Neural progenitor cell (in vitro differentiated cells): ENCODE measurements at regions not wholly inside any gene's neighbourhood (a gene's known extent, or its start where the extent isn't known, plus 50 kb on each side); places are given as distances from the start of the nearest gene placed in this dataset.

Source experiments
- DNase-seq: peaks from one replicate; pipeline ENCODE4 v3.0.0-alpha.2; 2016; ENCODE audit warnings: low spot score
- H2AFZ ChIP-seq: fragments of 200-600 bp; sonication (generic); replicated peaks from 2 replicates; pipeline ENCODE4 v1.6.1; 2016; ENCODE audit warnings: antibody characterized with exemption
- H3F3A ChIP-seq: fragments of 200-600 bp; sonication (generic); 2 replicates; pipeline ENCODE4 v1.6.1; 2016; ENCODE audit warnings: antibody characterized with exemption, low read depth
- H3K27ac ChIP-seq: fragments of 200-600 bp; sonication (generic); 2 replicates; pipeline ENCODE4 v1.5.1; 2016; ENCODE audit warnings: mild to moderate bottlenecking
- H3K27me3 ChIP-seq: fragments of 200-600 bp; sonication (generic); 2 replicates; pipeline ENCODE4 v1.6.1; 2016; ENCODE audit warnings: mild to moderate bottlenecking, moderate library complexity
- H3K36me3 ChIP-seq: fragments of 200-600 bp; sonication (generic); 2 replicates; pipeline ENCODE4 v1.5.1; 2016
- H3K4me1 ChIP-seq: fragments of 200-600 bp; sonication (generic); 2 replicates; pipeline ENCODE4 v1.6.1; 2016; ENCODE audit warnings: mixed run types
- H3K4me2 ChIP-seq: fragments of 200-600 bp; sonication (generic); 2 replicates; pipeline ENCODE4 v1.6.1; 2016
- H3K4me3 ChIP-seq: fragments of 200-600 bp; sonication (generic); 2 replicates; pipeline ENCODE4 v1.5.1; 2016
- H3K79me2 ChIP-seq: fragments of 200-600 bp; sonication (generic); 2 replicates; pipeline ENCODE4 v1.6.1; 2016; ENCODE audit warnings: low read depth
- H3K9ac ChIP-seq: fragments of 200-600 bp; sonication (generic); 2 replicates; pipeline ENCODE4 v1.6.1; 2016
- H3K9me3 ChIP-seq: fragments of 200-600 bp; sonication (generic); 2 replicates; pipeline ENCODE4 v1.5.1; 2016; ENCODE audit warnings: low read depth
- H4K20me1 ChIP-seq: fragments of 200-600 bp; sonication (generic); 2 replicates; pipeline ENCODE4 v1.6.1; 2016; ENCODE audit warnings: low read depth
- H3K27ac Mint-ChIP-seq: 3 replicates; pipeline ENCODE4 v1.8.0; 2021; ENCODE audit warnings: mixed read lengths
- H3K27me3 Mint-ChIP-seq: 2 replicates; pipeline ENCODE4 v1.8.0; 2022; ENCODE audit warnings: low read depth, mild to moderate bottlenecking, inconsistent platforms, moderate library complexity, mixed read lengths; ENCODE audit not compliant: insufficient read depth
- H3K36me3 Mint-ChIP-seq: 3 replicates; pipeline ENCODE4 v1.8.0; 2021; ENCODE audit warnings: mixed read lengths
- H3K4me1 Mint-ChIP-seq: 3 replicates; pipeline ENCODE4 v1.8.0; 2021; ENCODE audit warnings: mixed read lengths
- H3K4me3 Mint-ChIP-seq: 3 replicates; pipeline ENCODE4 v1.8.0; 2021; ENCODE audit warnings: mild to moderate bottlenecking, moderate library complexity, mixed read lengths
- H3K9me3 Mint-ChIP-seq: 3 replicates; pipeline ENCODE4 v1.8.0; 2020; ENCODE audit warnings: mixed read lengths
- CTCF ChIP-seq: fragments of 200-600 bp; sonication (generic); IDR thresholded peaks from 2 replicates; pipeline ENCODE4 v1.5.1; 2017; ENCODE audit warnings: antibody characterized with exemption, mild to moderate bottlenecking
- EZH2 ChIP-seq: fragments of 200-600 bp; sonication (generic); IDR thresholded peaks from 2 replicates; pipeline ENCODE4 v1.6.1; 2017; ENCODE audit warnings: antibody characterized with exemption, mild to moderate bottlenecking, moderate library complexity
- EZH2phosphoT487 ChIP-seq: fragments of 200-600 bp; sonication (generic); IDR thresholded peaks from 2 replicates; pipeline ENCODE4 v1.6.1; 2017; ENCODE audit warnings: antibody characterized with exemption

- H3K4me1 Mint-ChIP-seq, result no peaks in the 10 kb centered on the region
- Histone ChIP-seq H3K79me2 (no peaks in the 10 kb centered on the region), H3K27ac (no peak overlapping the region), H3K4me1 (no peaks in the 10 kb centered on the region), H3K4me3 (no peak overlapping the region), H3K36me3 (no peaks in the 10 kb centered on the region), H3K27me3 (no peaks in the 10 kb centered on the region), H3F3A (no peaks in the 10 kb centered on the region), H2AFZ (no peak overlapping the region), H3K9ac (no peak overlapping the region), H3K9me3 (no peaks in the 10 kb centered on the region), H4K20me1 (no peaks in the 10 kb centered on the region), H3K4me2 (no peak overlapping the region)
- H3K27me3 Mint-ChIP-seq, result peaks cover 2% of the 10 kb centered on the region
- no peak overlapping the region for H3K4me3 Mint-ChIP-seq
- no peak overlapping the region for H3K27ac Mint-ChIP-seq
- no peaks in the 10 kb centered on the region for H3K9me3 Mint-ChIP-seq
- no peak for TF ChIP-seq EZH2phosphoT487
- no peak for TF ChIP-seq EZH2
- TF ChIP-seq CTCF, result no peak
- DNase-seq, result no peak
- H3K36me3 Mint-ChIP-seq, result no peaks in the 10 kb centered on the region
Observed at GRCh38 chr3:621714-622113, 425.2 kb downstream of the CHL1 start.

GRCh38 chr3:622314-622713, 425.8 kb downstream of the CHL1 start:
- Histone ChIP-seq H3K4me3 (no peak overlapping the region), H3K9ac (no peak overlapping the region), H3K4me2 (no peak overlapping the region), H2AFZ (no peak overlapping the region), H3K27me3 (no peaks in the 10 kb centered on the region), H3F3A (no peaks in the 10 kb centered on the region), H3K27ac (no peak overlapping the region), H3K36me3 (no peaks in the 10 kb centered on the region), H4K20me1 (no peaks in the 10 kb centered on the region), H3K4me1 (no peaks in the 10 kb centered on the region), H3K79me2 (no peaks in the 10 kb centered on the region), H3K9me3 (no peaks in the 10 kb centered on the region)
- no peak for TF ChIP-seq CTCF
- TF ChIP-seq EZH2, result no peak
- TF ChIP-seq EZH2phosphoT487, result no peak
- Mint-ChIP-seq H3K9me3 (no peaks in the 10 kb centered on the region), H3K36me3 (no peaks in the 10 kb centered on the region), H3K27me3 (peaks cover 2% of the 10 kb centered on the region), H3K4me1 (no peaks in the 10 kb centered on the region), H3K4me3 (no peak overlapping the region), H3K27ac (no peak overlapping the region)
- no peak for DNase-seq

GRCh38 chr3:623914-624545, 427.5 kb downstream of the CHL1 start:
- Mint-ChIP-seq H3K36me3 (no peaks in the 10 kb centered on the region), H3K4me1 (no peaks in the 10 kb centered on the region), H3K27me3 (peaks cover 2% of the 10 kb centered on the region), H3K9me3 (no peaks in the 10 kb centered on the region), H3K4me3 (no peak overlapping the region), H3K27ac (no peak overlapping the region)
- no peak for TF ChIP-seq CTCF
- no peaks in the 10 kb centered on the region for H3K9me3 ChIP-seq
- no peak overlapping the region for H3K9ac ChIP-seq
- H3K27me3 ChIP-seq, result no peaks in the 10 kb centered on the region
- no peaks in the 10 kb centered on the region for H3K36me3 ChIP-seq
- H3K4me2 ChIP-seq, result no peak overlapping the region
- no peak for DNase-seq
- no peaks in the 10 kb centered on the region for H3K79me2 ChIP-seq
- no peak overlapping the region for H2AFZ ChIP-seq
- H3K4me3 ChIP-seq, result no peak overlapping the region
- no peak overlapping the region for H3K27ac ChIP-seq
- H4K20me1 ChIP-seq, result no peaks in the 10 kb centered on the region
- H3F3A ChIP-seq, result no peaks in the 10 kb centered on the region
- H3K4me1 ChIP-seq, result no peaks in the 10 kb centered on the region
